ENCODE measurements at regions not wholly inside any gene's neighbourhood (a gene's known extent, or its start where the extent isn't known, plus 50 kb on each side); places are given as distances from the start of the nearest gene placed in this dataset.

- 79 to 89% methylated on average over 2 to 3 of the region's 3 CpGs for WGBS, 2 experiments
Observed at GRCh38 chr12:115075552-115076170, 391.7 kb upstream of the TBX3 start.

GRCh38 chr12:115074617-115075016 lies 390.6 kb upstream of the TBX3 start:
- 93 to 96% methylated on average over 4 of the region's 5 CpGs for WGBS, 2 experiments
- Histone ChIP-seq H3K36me3 (ENCODE audit: control insufficient read depth, insufficient read depth, low read length) (no peaks in the 10 kb centered on the region), H3K4me3 (ENCODE audit: insufficient read depth, low read depth, low read length) (no peak overlapping the region), H3K27me3 (ENCODE audit: control insufficient read depth, insufficient read depth, low read length, poor library complexity, severe bottlenecking) (no peaks in the 10 kb centered on the region), H3K9me3 (ENCODE audit: control insufficient read depth, low read length) (no peaks in the 10 kb centered on the region), H3K27ac (ENCODE audit: insufficient read depth, low read depth, low read length, poor library complexity, severe bottlenecking) (no peak overlapping the region), H3K4me1 (ENCODE audit: control insufficient read depth, insufficient read depth, low read length) (no peaks in the 10 kb centered on the region)

More at GRCh38 chr12:115075552-115076170, 391.7 kb upstream of the TBX3 start:
- Histone ChIP-seq H3K4me1 (ENCODE audit: control insufficient read depth, insufficient read depth, low read length) (no peaks in the 10 kb centered on the region), H3K27me3 (ENCODE audit: control insufficient read depth, insufficient read depth, low read length, poor library complexity, severe bottlenecking) (no peaks in the 10 kb centered on the region), H3K27ac (ENCODE audit: insufficient read depth, low read depth, low read length, poor library complexity, severe bottlenecking) (no peak overlapping the region), H3K4me3 (ENCODE audit: insufficient read depth, low read depth, low read length) (no peak overlapping the region), H3K9me3 (ENCODE audit: control insufficient read depth, low read length) (no peaks in the 10 kb centered on the region), H3K36me3 (ENCODE audit: control insufficient read depth, insufficient read depth, low read length) (no peaks in the 10 kb centered on the region)

GRCh38 chr12:115072712-115073111 lies 388.7 kb upstream of the TBX3 start:
- WGBS, 2 experiments, result 89 to 93% methylated on average over 10 of the region's 10 CpGs
- H3K4me1 ChIP-seq (ENCODE audit: control insufficient read depth, insufficient read depth, low read length), result no peaks in the 10 kb centered on the region
- H3K27me3 ChIP-seq (ENCODE audit: control insufficient read depth, insufficient read depth, low read length, poor library complexity, severe bottlenecking), result no peaks in the 10 kb centered on the region
- H3K9me3 ChIP-seq (ENCODE audit: control insufficient read depth, low read length), result no peaks in the 10 kb centered on the region
- no peak overlapping the region for H3K27ac ChIP-seq (ENCODE audit: insufficient read depth, low read depth, low read length, poor library complexity, severe bottlenecking)
- H3K4me3 ChIP-seq (ENCODE audit: insufficient read depth, low read depth, low read length), result no peak overlapping the region
- no peaks in the 10 kb centered on the region for H3K36me3 ChIP-seq (ENCODE audit: control insufficient read depth, insufficient read depth, low read length)

DNA sequence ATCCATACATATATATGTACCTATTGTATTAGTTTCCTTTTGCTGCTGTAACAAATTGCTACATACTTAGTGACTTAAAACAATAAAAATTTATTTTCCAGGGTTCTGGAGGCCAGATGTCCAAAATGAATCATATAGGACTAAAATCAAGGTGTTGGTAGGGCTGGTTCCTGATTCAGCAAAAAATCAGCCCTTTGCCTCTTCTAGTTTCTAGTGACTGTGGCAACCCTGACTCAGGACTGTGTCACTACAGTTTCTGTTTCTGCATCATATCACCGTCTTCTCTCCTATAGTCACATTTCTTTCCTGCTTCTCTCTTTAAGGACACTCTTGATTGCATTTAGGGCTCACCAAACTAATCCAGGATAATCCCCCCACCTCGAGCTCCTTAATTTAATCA lies 386.3 kb upstream of the TBX3 start:
- WGBS, 2 experiments, result 74 to 82% methylated on average over 2 of the region's 2 CpGs
- no peak overlapping the region for H3K27ac ChIP-seq (ENCODE audit: insufficient read depth, low read depth, low read length, poor library complexity, severe bottlenecking)
- H3K36me3 ChIP-seq (ENCODE audit: control insufficient read depth, insufficient read depth, low read length), result no peaks in the 10 kb centered on the region
- no peaks in the 10 kb centered on the region for H3K27me3 ChIP-seq (ENCODE audit: control insufficient read depth, insufficient read depth, low read length, poor library complexity, severe bottlenecking)
- H3K4me1 ChIP-seq (ENCODE audit: control insufficient read depth, insufficient read depth, low read length), result no peaks in the 10 kb centered on the region
- no peak overlapping the region for H3K4me3 ChIP-seq (ENCODE audit: insufficient read depth, low read depth, low read length)
- H3K9me3 ChIP-seq (ENCODE audit: control insufficient read depth, low read length), result no peaks in the 10 kb centered on the region

GRCh38 chr12:115064296-115064695 lies 380.3 kb upstream of the TBX3 start:
- no peaks in the 10 kb centered on the region for H3K36me3 ChIP-seq (ENCODE audit: control insufficient read depth, insufficient read depth, low read length)
- H3K9me3 ChIP-seq (ENCODE audit: control insufficient read depth, low read length), result no peaks in the 10 kb centered on the region
- no peak overlapping the region for H3K27ac ChIP-seq (ENCODE audit: insufficient read depth, low read depth, low read length, poor library complexity, severe bottlenecking)
- H3K27me3 ChIP-seq (ENCODE audit: control insufficient read depth, insufficient read depth, low read length, poor library complexity, severe bottlenecking), result no peaks in the 10 kb centered on the region
- WGBS, 2 experiments, result 86 to 95% methylated on average over 1 to 2 of the region's 2 CpGs
- H3K4me3 ChIP-seq (ENCODE audit: insufficient read depth, low read depth, low read length), result no peak overlapping the region
- H3K4me1 ChIP-seq (ENCODE audit: control insufficient read depth, insufficient read depth, low read length), result no peaks in the 10 kb centered on the region

DNA sequence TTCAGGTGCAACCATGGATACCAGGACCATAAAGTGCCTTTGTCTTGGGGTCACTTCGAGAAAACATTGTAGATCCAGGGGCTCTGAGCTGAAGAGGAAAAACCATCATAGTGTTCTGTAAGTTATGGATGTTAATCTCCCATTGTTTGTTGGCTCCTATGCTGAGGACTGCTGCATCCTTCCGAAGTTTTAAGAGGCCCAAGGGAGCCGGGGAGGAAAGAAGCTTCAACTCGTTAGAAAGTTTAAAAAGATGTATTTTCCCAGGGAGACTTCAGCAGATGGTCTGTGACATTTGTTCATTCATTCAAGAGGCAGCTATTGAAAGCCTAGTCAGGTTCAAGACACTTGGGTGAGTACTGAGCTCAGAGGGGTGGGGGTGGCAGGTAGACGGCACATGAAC lies 378.8 kb upstream of the TBX3 start:
- 92 to 94% methylated on average over 5 of the region's 5 CpGs for WGBS, 2 experiments
- no peaks in the 10 kb centered on the region for H3K4me1 ChIP-seq (ENCODE audit: control insufficient read depth, insufficient read depth, low read length)
- H3K27me3 ChIP-seq (ENCODE audit: control insufficient read depth, insufficient read depth, low read length, poor library complexity, severe bottlenecking), result no peaks in the 10 kb centered on the region
- H3K36me3 ChIP-seq (ENCODE audit: control insufficient read depth, insufficient read depth, low read length), result no peaks in the 10 kb centered on the region
- no peak overlapping the region for H3K27ac ChIP-seq (ENCODE audit: insufficient read depth, low read depth, low read length, poor library complexity, severe bottlenecking)
- H3K9me3 ChIP-seq (ENCODE audit: control insufficient read depth, low read length), result no peaks in the 10 kb centered on the region
- H3K4me3 ChIP-seq (ENCODE audit: insufficient read depth, low read depth, low read length), result no peak overlapping the region

DNA sequence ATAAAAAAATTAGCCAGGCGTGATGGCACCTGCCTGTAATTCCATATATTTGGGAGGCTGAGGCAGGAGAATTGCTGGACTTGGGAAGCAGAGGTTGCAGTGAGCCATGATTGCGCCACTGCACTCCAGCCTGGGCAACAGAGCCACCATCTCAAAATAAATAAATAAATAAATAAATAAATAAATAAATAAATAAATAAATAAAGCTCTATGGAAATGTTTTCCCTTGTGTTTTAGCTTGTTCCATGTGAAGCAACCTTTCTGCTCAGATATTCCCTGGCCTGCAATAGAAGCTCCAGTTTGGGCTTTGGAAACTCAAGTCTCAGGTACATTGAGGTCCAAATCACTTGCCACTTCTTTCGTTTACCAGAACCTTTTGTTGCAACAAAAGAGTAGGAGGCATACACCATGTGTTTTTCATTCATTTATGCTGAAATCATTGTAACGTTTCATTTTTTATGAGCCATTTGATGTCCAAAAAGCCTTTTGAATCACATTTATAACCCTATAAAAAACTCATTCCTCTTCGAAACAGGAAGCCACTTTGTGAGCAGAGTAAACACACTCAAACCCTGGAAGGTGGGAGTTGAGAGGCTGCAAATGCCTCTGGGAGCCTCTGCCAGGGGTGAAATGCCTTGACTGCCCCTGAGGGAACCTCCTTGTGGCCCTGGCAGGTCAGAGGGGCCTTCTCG lies 376.6 kb upstream of the TBX3 start:
- H3K4me3 ChIP-seq (ENCODE audit: insufficient read depth, low read depth, low read length), result no peak overlapping the region
- WGBS, 2 experiments, result 92 to 93% methylated on average over 5 to 6 of the region's 6 CpGs
- H3K27me3 ChIP-seq (ENCODE audit: control insufficient read depth, insufficient read depth, low read length, poor library complexity, severe bottlenecking), result no peaks in the 10 kb centered on the region
- H3K36me3 ChIP-seq (ENCODE audit: control insufficient read depth, insufficient read depth, low read length), result no peaks in the 10 kb centered on the region
- H3K9me3 ChIP-seq (ENCODE audit: control insufficient read depth, low read length), result no peaks in the 10 kb centered on the region
- no peak overlapping the region for H3K27ac ChIP-seq (ENCODE audit: insufficient read depth, low read depth, low read length, poor library complexity, severe bottlenecking)
- H3K4me1 ChIP-seq (ENCODE audit: control insufficient read depth, insufficient read depth, low read length), result no peaks in the 10 kb centered on the region

GRCh38 chr12:115057445-115057844 lies 373.5 kb upstream of the TBX3 start:
- Histone ChIP-seq H3K9me3 (ENCODE audit: control insufficient read depth, low read length) (no peaks in the 10 kb centered on the region), H3K36me3 (ENCODE audit: control insufficient read depth, insufficient read depth, low read length) (no peaks in the 10 kb centered on the region), H3K27me3 (ENCODE audit: control insufficient read depth, insufficient read depth, low read length, poor library complexity, severe bottlenecking) (no peaks in the 10 kb centered on the region), H3K27ac (ENCODE audit: insufficient read depth, low read depth, low read length, poor library complexity, severe bottlenecking) (no peak overlapping the region), H3K4me1 (ENCODE audit: control insufficient read depth, insufficient read depth, low read length) (no peaks in the 10 kb centered on the region), H3K4me3 (ENCODE audit: insufficient read depth, low read depth, low read length) (no peak overlapping the region)
- 8% methylated on average over 1 of the region's 1 CpG; no CpG with 5 or more reads in 1 of the 2 experiments for WGBS, 2 experiments

DNA sequence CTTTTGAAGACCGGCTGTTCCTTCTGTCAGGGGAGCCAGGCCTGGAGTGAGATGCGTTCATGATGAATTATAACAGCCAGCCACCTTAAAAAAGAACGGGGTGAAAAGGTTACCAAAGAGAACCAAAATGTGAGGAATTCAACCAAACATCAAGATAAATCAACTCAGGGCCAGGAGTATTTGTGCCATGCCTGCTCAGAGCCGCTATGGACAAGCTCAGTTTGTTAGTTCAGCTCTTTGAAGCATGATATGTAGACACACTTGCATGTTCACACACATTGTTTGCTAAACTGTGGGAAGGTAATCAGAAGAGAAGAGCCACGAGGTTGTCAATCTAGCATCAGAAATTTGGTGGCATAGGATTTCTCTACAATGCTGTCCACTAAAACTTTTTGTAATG lies 367.4 kb upstream of the TBX3 start:
- 89 to 90% methylated on average over 5 of the region's 5 CpGs for WGBS, 2 experiments
- H3K4me1 ChIP-seq (ENCODE audit: control insufficient read depth, insufficient read depth, low read length), result no peaks in the 10 kb centered on the region

GRCh38 chr12:115049614-115050013 lies 365.6 kb upstream of the TBX3 start:
- no peaks in the 10 kb centered on the region for H3K27me3 ChIP-seq (ENCODE audit: control insufficient read depth, insufficient read depth, low read length, poor library complexity, severe bottlenecking)
- H3K9me3 ChIP-seq (ENCODE audit: control insufficient read depth, low read length), result no peaks in the 10 kb centered on the region
- H3K27ac ChIP-seq (ENCODE audit: insufficient read depth, low read depth, low read length, poor library complexity, severe bottlenecking), result no peak overlapping the region
- H3K4me3 ChIP-seq (ENCODE audit: insufficient read depth, low read depth, low read length), result no peak overlapping the region
- 88 to 96% methylated on average over 4 of the region's 4 CpGs for WGBS, 2 experiments
- H3K36me3 ChIP-seq (ENCODE audit: control insufficient read depth, insufficient read depth, low read length), result no peaks in the 10 kb centered on the region
- no peaks in the 10 kb centered on the region for H3K4me1 ChIP-seq (ENCODE audit: control insufficient read depth, insufficient read depth, low read length)

More for the DNA sequence above, 367.4 kb upstream of the TBX3 start:
- Histone ChIP-seq H3K9me3 (ENCODE audit: control insufficient read depth, low read length) (no peaks in the 10 kb centered on the region), H3K4me3 (ENCODE audit: insufficient read depth, low read depth, low read length) (no peak overlapping the region), H3K27ac (ENCODE audit: insufficient read depth, low read depth, low read length, poor library complexity, severe bottlenecking) (no peak overlapping the region), H3K36me3 (ENCODE audit: control insufficient read depth, insufficient read depth, low read length) (no peaks in the 10 kb centered on the region), H3K27me3 (ENCODE audit: control insufficient read depth, insufficient read depth, low read length, poor library complexity, severe bottlenecking) (no peaks in the 10 kb centered on the region)
